GM21825 (cell line): ENCODE measurements at regions not wholly inside any gene's neighbourhood (a gene's known extent, or its start where the extent isn't known, plus 50 kb on each side); places are given as distances from the start of the nearest gene placed in this dataset.

ENCODE experiments used
- ATAC-seq: cut with Tn5 transposase; IDR thresholded peaks from one replicate; pipeline ENCODE4 v1.9.1; 2021; ENCODE audit warnings: mild to moderate bottlenecking, moderate library complexity; ENCODE audit not compliant: unreplicated experiment

DNA sequence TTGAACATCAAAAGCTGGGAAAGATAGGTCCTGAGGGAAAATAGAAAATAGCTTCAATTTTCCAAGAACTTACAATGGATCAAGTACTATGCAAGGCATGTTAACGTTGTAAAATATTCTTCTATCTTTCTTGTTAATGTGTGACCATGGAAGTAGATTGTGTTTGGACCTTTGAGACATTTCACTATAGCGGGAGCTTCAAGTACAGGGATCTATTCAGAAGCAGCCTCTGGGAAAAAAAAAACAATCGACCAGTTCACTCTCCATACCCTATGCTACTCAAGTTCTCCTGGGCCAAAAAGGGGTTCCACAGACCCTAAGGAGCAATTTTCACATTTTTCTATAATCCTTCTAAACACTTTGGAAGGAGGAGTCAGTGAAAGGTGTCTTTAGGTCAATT, 54.1 kb upstream of the ATP10B start:
- ATAC-seq, result no peak

DNA sequence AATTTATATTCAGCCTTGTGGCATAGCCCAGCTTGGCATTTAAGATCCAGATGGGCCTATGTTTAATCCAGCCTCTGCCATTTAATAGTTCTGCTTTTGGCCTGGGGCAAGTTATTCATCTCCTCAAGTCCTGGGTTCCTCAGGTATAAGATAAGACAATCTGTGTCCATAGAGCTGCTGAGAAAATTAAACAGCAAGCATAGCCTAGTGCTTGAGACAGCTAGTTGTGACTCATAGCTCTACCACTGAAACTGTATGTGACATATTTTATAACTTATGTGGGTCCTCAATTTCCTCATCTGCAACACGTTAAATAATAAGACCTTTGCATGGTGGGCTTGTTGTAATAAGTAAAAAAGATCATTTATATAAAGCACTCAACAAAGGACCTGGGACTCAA, 53.3 kb upstream of the ATP10B start:
- no peak for ATAC-seq

DNA sequence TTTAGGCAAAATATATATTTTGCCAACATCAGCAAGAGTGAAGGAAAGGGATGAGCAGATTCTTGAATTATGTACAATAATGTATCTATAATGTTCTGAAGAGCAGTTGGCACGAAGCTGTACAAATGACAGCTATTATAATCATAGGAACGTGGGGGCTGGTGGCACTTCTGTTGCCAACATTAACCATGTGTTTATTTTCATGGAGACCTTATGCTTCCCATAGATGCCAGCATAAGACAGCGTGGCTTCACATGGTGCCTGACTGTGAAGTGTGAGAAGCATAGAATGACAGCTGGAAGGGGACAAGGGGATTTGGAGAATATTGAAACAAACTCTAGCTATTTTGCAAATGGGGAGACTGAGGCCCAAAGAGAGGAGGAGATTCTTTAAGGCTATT, 52.6 kb upstream of the ATP10B start:
- no peak for ATAC-seq

DNA sequence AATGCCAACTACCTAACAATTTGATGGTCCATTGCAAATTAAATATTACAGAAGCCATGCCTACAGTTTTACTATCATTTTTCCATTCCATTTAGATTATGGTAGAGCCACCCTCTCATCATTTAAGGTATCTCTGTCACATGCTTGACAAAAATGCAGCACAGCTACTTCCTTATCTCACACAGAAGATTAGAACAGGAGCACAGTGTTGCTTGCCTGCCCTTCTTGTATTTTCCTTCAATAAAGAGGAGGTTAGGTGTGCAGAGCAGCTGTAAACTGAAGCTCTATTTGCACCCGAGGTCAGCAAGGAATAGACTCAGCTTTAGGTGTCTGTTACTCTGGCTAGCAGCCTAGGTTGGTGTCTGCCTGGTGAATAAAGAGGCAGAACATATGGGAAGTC, 51.5 kb upstream of the ATP10B start:
- ATAC-seq, result no peak

DNA sequence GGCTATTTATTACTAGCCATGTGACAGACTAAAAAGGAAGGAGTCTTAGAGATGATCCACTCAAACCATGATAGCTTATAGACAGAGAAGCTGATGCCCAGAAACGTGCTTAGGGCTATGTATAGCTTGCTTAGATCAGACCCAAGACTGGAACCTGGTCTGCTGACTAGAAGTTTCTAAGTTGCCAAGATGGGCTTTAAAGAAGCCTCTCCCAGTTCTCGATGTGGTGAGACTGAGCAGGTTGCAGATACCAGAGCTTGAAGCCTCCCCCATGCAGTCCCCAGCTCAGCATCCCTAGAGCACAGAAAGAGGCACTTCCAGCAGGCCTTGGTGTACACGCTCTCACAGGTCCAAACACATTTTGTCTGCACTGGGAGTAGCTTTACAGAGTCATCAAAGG, 51.1 kb upstream of the ATP10B start:
- no peak for ATAC-seq
